AG10803 (cell line): ENCODE measurements at regions not wholly inside any gene's neighbourhood (a gene's known extent, or its start where the extent isn't known, plus 50 kb on each side); places are given as distances from the start of the nearest gene placed in this dataset.

ENCODE experiments used
- DNase-seq: peaks from one replicate; pipeline ENCODE4 v3.0.0; 2010; ENCODE audit warnings: low read depth
- H3K4me3 ChIP-seq: 2 replicates; pipeline ENCODE4 v1.5.1; 2011; ENCODE audit warnings: mild to moderate bottlenecking, low read length, control low read depth
- CTCF ChIP-seq: conservative IDR thresholded peaks from 2 replicates; pipeline ENCODE4 v1.5.1; 2011; ENCODE audit warnings: mild to moderate bottlenecking, low read length, control low read depth, inconsistent platforms

- no peak for TF ChIP-seq CTCF
These were observed 88.6 kb upstream of the PLXNA2 start for GRCh38 chr1:208332774-208333126.

GRCh38 chr1:208333676-208334075 lies 89.5 kb upstream of the PLXNA2 start:
- TF ChIP-seq CTCF = no peak
- no peak for DNase-seq
- no peak overlapping the region for H3K4me3 ChIP-seq

More at GRCh38 chr1:208332774-208333126, 88.6 kb upstream of the PLXNA2 start:
- H3K4me3 ChIP-seq = no peak overlapping the region
- DNase-seq = no peak

- H3K4me3 ChIP-seq = no peak overlapping the region
- TF ChIP-seq CTCF = no peak
- DNase-seq = no peak
These were observed 91.4 kb upstream of the PLXNA2 start for GRCh38 chr1:208335371-208336136.

- no peak for TF ChIP-seq CTCF
- H3K4me3 ChIP-seq = no peak overlapping the region
- no peak for DNase-seq
These were observed 91.9 kb upstream of the PLXNA2 start for GRCh38 chr1:208336137-208336518.

- DNase-seq = no peak
- no peak overlapping the region for H3K4me3 ChIP-seq
- no peak for TF ChIP-seq CTCF
These were observed 95.7 kb upstream of the PLXNA2 start for GRCh38 chr1:208339911-208340310.

GRCh38 chr1:208343226-208343625 lies 99.0 kb upstream of the PLXNA2 start:
- no peak overlapping the region for H3K4me3 ChIP-seq
- no peak for TF ChIP-seq CTCF
- no peak for DNase-seq

- no peak for DNase-seq
- TF ChIP-seq CTCF = no peak
- no peak overlapping the region for H3K4me3 ChIP-seq
These were observed 100.1 kb upstream of the PLXNA2 start for GRCh38 chr1:208344202-208344857.
